ENCODE measurements at regions not wholly inside any gene's neighbourhood (a gene's known extent, or its start where the extent isn't known, plus 50 kb on each side); places are given as distances from the start of the nearest gene placed in this dataset.

DNA sequence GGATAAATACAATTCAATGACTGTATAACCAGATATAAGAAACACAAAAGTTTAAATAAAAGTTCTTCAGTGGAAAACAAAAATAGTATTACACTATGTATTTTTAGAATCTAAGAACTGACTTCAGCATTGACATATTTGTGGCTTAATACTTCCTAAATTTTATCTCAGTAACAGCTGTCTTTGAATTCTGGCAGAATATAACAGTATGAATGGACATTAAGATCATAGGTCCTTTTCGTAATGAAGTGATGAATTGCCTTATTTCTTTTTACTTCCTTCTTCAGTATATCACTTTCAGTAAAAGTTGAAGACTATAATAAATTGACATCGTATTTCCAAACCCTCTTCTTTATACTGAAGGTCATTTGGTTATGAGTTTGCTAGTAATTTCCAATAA, 1030.0 kb downstream of the MRPL39 start:
- no peak for DNase-seq
- intact Hi-C loops (cut with DNase I): no loop called here
- Histone ChIP-seq H3K4me1 (no peaks in the 10 kb centered on the region), H3K36me3 (no peaks in the 10 kb centered on the region), H3K27ac (no peak overlapping the region), H3K4me3 (no peak overlapping the region), H3K27me3 (no peaks in the 10 kb centered on the region), H3K9me3 (no peaks in the 10 kb centered on the region)
- WGBS, 2 donors: 66 to 71% methylated on average over 2 of the region's 2 CpGs
- no peak for TF ChIP-seq EP300 (IDR thresholded peaks at IDR 0.05)

DNA sequence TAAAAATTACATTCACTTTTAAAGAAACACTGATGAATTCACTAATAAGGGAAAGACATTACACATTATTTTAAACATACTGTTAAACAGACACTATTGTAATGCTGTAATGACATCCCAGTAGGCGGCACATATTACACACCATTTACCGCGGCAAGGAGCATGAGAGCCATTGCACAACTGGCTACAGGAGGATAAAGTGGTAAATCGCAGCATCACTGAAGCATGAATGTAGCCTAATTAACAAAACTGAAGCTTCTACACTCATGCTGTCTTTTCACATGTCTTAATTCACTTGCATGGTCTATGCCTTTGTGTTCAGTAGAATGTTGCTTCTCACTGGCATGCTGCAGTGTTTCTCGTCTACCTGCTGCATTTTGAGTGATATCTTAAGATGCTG, 1046.0 kb downstream of the MRPL39 start:
- Histone ChIP-seq H3K27ac (no peak overlapping the region), H3K27me3 (no peaks in the 10 kb centered on the region), H3K36me3 (no peaks in the 10 kb centered on the region), H3K4me1 (no peaks in the 10 kb centered on the region), H3K4me3 (no peak overlapping the region), H3K9me3 (peaks cover 0 to 2% (median 0%) of the 10 kb centered on the region in 4 donors)
- intact Hi-C loops (cut with DNase I): no loop called here
- DNase-seq: no peak
- TF ChIP-seq, protein P1, sequence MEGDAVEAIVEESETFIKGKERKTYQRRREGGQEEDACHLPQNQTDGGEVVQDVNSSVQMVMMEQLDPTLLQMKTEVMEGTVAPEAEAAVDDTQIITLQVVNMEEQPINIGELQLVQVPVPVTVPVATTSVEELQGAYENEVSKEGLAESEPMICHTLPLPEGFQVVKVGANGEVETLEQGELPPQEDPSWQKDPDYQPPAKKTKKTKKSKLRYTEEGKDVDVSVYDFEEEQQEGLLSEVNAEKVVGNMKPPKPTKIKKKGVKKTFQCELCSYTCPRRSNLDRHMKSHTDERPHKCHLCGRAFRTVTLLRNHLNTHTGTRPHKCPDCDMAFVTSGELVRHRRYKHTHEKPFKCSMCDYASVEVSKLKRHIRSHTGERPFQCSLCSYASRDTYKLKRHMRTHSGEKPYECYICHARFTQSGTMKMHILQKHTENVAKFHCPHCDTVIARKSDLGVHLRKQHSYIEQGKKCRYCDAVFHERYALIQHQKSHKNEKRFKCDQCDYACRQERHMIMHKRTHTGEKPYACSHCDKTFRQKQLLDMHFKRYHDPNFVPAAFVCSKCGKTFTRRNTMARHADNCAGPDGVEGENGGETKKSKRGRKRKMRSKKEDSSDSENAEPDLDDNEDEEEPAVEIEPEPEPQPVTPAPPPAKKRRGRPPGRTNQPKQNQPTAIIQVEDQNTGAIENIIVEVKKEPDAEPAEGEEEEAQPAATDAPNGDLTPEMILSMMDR (IDR thresholded peaks at IDR 0.05): no peak
- TF ChIP-seq EP300 (IDR thresholded peaks at IDR 0.05) (no peak), POLR2AphosphoS5 (IDR thresholded peaks at IDR 0.05) (no peak), POLR2A (IDR thresholded peaks at IDR 0.05) (no peak)
- 90 to 93% methylated on average over 5 of the region's 5 CpGs for WGBS, 2 donors

DNA sequence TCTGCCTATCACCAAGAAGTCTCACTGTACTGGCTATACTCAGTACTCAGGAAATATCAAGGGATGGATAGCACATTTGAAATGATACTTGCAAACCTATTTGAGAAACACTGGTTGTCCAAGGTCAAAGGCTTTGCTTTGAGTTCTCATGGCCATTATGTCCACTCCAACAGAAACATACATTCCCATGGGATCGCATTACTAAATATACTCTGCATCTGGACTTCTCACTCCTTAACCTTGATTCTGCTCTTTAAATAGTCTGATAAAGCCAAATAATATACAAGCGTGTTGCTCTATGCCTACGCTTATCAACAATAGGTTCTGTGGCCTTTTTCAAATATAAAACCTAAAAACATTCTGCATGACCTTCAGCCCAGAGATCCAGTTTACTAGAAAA, 1054.8 kb downstream of the MRPL39 start:
- TF ChIP-seq EP300 (IDR thresholded peaks at IDR 0.05) (no peak), POLR2AphosphoS5 (IDR thresholded peaks at IDR 0.05) (no peak)
- TF ChIP-seq, protein P1 (IDR thresholded peaks at IDR 0.05): no peak
- no peaks in the 10 kb centered on the region for H3K9me3 ChIP-seq
- H3K4me1 ChIP-seq: no peaks in the 10 kb centered on the region
- WGBS, 2 donors: 65 to 66% methylated on average over 3 of the region's 3 CpGs
- no peak for DNase-seq
- H3K27me3 ChIP-seq: no peaks in the 10 kb centered on the region
- no peaks in the 10 kb centered on the region for H3K36me3 ChIP-seq
- no peak overlapping the region for H3K27ac ChIP-seq
- H3K4me3 ChIP-seq: no peak overlapping the region
- intact Hi-C loops (cut with DNase I): no loop called here

DNA sequence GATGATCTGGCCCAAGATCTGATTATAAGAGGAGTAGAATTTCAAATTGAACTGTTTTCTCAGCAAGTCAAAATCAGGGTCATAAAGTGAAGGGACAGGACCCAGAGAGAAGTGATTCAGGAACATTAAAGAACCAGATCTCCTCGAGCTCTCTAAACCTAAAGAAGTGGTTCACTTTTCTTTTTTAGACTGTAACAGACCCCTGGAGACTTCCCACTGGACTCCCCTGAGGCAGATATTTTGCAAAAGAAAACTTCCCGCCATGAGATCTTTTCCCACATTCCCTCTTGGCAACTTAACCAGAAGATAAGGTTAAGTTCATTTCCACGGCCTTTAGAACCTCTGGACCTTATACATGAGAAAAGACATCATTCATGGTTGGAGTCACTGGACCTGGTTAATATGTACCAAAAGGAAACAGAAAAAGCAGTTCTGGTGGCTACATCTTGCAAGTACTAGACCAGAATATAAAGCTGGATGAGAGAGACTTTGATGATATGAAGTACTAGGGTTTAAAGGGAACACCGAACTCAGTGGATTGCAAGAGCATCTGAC, 1061.4 kb downstream of the MRPL39 start:
- Histone ChIP-seq H3K27ac (no peak overlapping the region), H3K36me3 (no peaks in the 10 kb centered on the region), H3K27me3 (no peaks in the 10 kb centered on the region), H3K9me3 (no peaks in the 10 kb centered on the region), H3K4me3 (no peak overlapping the region), H3K4me1 (no peaks in the 10 kb centered on the region)
- intact Hi-C loops (cut with DNase I): no loop called here
- TF ChIP-seq, protein P1 (IDR thresholded peaks at IDR 0.05): no peak
- TF ChIP-seq POLR2A (IDR thresholded peaks at IDR 0.05) (no peak), EP300 (IDR thresholded peaks at IDR 0.05) (no peak), POLR2AphosphoS5 (IDR thresholded peaks at IDR 0.05) (no peak)
- WGBS, 2 donors: 54 to 70% methylated on average over 4 of the region's 4 CpGs
- DNase-seq: no peak

DNA sequence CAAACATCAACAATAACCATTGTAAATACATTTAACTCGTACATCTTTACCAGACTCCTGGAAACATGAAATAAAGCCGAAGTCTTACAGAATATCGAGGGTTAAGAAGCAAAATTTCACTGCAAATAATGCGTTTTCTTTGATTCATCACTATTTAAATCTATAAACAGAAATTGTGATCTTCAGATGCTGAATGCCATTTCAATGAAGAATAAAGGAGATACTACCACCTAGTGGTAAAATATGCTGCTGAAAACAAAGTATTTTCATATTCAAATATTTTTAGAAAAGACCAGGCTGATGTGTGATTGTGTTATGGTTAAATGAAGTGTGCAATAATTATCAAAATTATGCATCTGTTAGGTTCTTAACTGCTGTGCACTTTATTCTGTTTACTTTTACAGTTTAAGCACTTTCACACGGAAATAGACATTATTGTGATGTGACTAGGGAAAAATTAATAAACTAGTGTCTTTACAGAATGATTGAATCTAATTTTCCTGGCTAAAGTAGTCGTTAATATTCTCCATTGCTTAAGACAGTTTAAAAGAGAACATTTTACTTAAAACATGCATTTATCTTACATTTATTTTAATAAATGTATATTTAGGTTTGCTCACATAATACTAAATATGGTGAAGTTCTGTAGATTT, 1093.1 kb downstream of the MRPL39 start:
- no peaks in the 10 kb centered on the region for H3K9me3 ChIP-seq
- 30 to 39% methylated on average over 6 of the region's 6 CpGs for whole genome bisulfite sequencing, 2 donors
- intact Hi-C loops (cut with DNase I): loop anchor here (10.0 kb wide), 1 partner anchor 669 kb away; no protein-coding TSS in a partner anchor
- H3K4me1 ChIP-seq: no peaks in the 10 kb centered on the region
- TF ChIP-seq POLR2A (IDR thresholded peaks at IDR 0.05) (no peak), EP300 (IDR thresholded peaks at IDR 0.05) (no peak), POLR2AphosphoS5 (IDR thresholded peaks at IDR 0.05) (no peak)
- TF ChIP-seq, protein P1 (IDR thresholded peaks at IDR 0.05): no peak
- no peak overlapping the region for H3K4me3 ChIP-seq
- DNase-seq: no peak
- H3K27ac ChIP-seq: no peak overlapping the region
- no peaks in the 10 kb centered on the region for H3K27me3 ChIP-seq
- no peaks in the 10 kb centered on the region for H3K36me3 ChIP-seq
